IMR-90 (cell line): ENCODE measurements at regions not wholly inside any gene's neighbourhood (a gene's known extent, or its start where the extent isn't known, plus 50 kb on each side); places are given as distances from the start of the nearest gene placed in this dataset.

Source experiments
- ATAC-seq: fragments of 200-7000 bp; cut with Tn5 transposase; 2 replicates; pipeline ENCODE4 v1.9.1; 2020; ENCODE audit warnings: low read depth, mild to moderate bottlenecking, moderate library complexity
- BruUV-seq: library from RNA; stranded (reverse); fragments of 400-500 nt; replicated peaks from 2 replicates; lab custom pipeline; 2021; lab: Mats Ljungman, UMichigan
- CTCF ChIA-PET: fragments of 300-600 bp; formaldehyde crosslinking; extraction: SDS; loops from one replicate; lab custom pipeline; 2021; ENCODE audit warnings: antibody characterized with exemption; lab: Yijun Ruan, JAX
- POLR2A ChIA-PET: fragments of 300-600 bp; sonication (Branson Sonifier 250); formaldehyde crosslinking; loops from one replicate; lab custom pipeline; 2022; ENCODE audit warnings: antibody characterized with exemption; ENCODE audit not compliant: unreplicated experiment; lab: Charles Lee
- DNase-seq: peaks from one replicate; pipeline ENCODE4 v3.0.0; 2013
- H2AFZ ChIP-seq: replicated peaks from 2 replicates; pipeline ENCODE3; 2013; ENCODE audit warnings: low read length, mild to moderate bottlenecking; ENCODE audit not compliant: poor library complexity
- H2AK5ac ChIP-seq: 2 replicates; pipeline ENCODE4 v1.6.1; 2013; ENCODE audit warnings: low read depth, low read length, inconsistent platforms
- H2AK9ac ChIP-seq: replicated peaks from 2 replicates; pipeline ENCODE3; 2013; ENCODE audit warnings: mild to moderate bottlenecking, low read depth, low read length, moderate library complexity; ENCODE audit not compliant: poor library complexity
- H2BK120ac ChIP-seq: 2 replicates; pipeline ENCODE4 v1.6.1; 2013; ENCODE audit warnings: low read depth, low read length, inconsistent platforms
- H2BK15ac ChIP-seq: 3 replicates; pipeline ENCODE4 v1.6.1; 2013; ENCODE audit warnings: low read depth, low read length, inconsistent platforms
- H2BK20ac ChIP-seq: 2 replicates; pipeline ENCODE4 v1.6.1; 2013; ENCODE audit warnings: low read depth, mild to moderate bottlenecking, inconsistent platforms, low read length, moderate library complexity
- H2BK5ac ChIP-seq: 2 replicates; pipeline ENCODE4 v1.6.1; 2013; ENCODE audit warnings: mild to moderate bottlenecking, low read depth, low read length, inconsistent platforms; ENCODE audit not compliant: poor library complexity, severe bottlenecking
- H3K14ac ChIP-seq: replicated peaks from 2 replicates; pipeline ENCODE4 v1.6.1; 2013; ENCODE audit warnings: low read depth, low read length, inconsistent platforms
- H3K18ac ChIP-seq: 2 replicates; pipeline ENCODE4 v1.6.1; 2013; ENCODE audit warnings: low read depth, low read length, control low read depth
- H3K23ac ChIP-seq: 2 replicates; pipeline ENCODE4 v1.6.1; 2013; ENCODE audit warnings: low read depth, low read length, inconsistent platforms
- H3K27ac ChIP-seq: 2 replicates; pipeline ENCODE4 v1.5.1; 2013; ENCODE audit warnings: mild to moderate bottlenecking, control low read depth, low read length; ENCODE audit not compliant: insufficient read depth
- H3K27me3 ChIP-seq: 2 replicates; pipeline ENCODE4 v1.6.1; 2013; ENCODE audit warnings: low read length; ENCODE audit not compliant: control insufficient read depth, insufficient read depth
- H3K36me3 ChIP-seq: 2 replicates; pipeline ENCODE4 v1.6.1; 2013; ENCODE audit warnings: low read length, mixed read lengths; ENCODE audit not compliant: control insufficient read depth, insufficient read depth
- H3K4ac ChIP-seq: 2 replicates; pipeline ENCODE4 v1.6.1; 2013; ENCODE audit warnings: low read depth, low read length, inconsistent platforms
- H3K4me1 ChIP-seq: 2 replicates; pipeline ENCODE4 v1.6.1; 2013; ENCODE audit warnings: low read length, mixed read lengths; ENCODE audit not compliant: control insufficient read depth, insufficient read depth
- H3K4me2 ChIP-seq: 2 replicates; pipeline ENCODE4 v1.6.1; 2013; ENCODE audit warnings: low read depth, mild to moderate bottlenecking, control low read depth, low read length, moderate library complexity
- H3K4me3 ChIP-seq: 2 replicates; pipeline ENCODE4 v1.5.1; 2013; ENCODE audit warnings: low read depth, mild to moderate bottlenecking, control low read depth, low read length, moderate library complexity; ENCODE audit not compliant: insufficient read depth
- H3K56ac ChIP-seq: 2 replicates; pipeline ENCODE4 v1.6.1; 2013; ENCODE audit warnings: low read length, inconsistent platforms; ENCODE audit not compliant: insufficient read depth; ENCODE audit errors: extremely low read depth
- H3K79me1 ChIP-seq, 2 experiments: 2 replicates each; pipeline ENCODE4 v1.6.1; 2013; ENCODE audit warnings: low read length in 2 of 2, inconsistent platforms in 1 of 2, low read depth in 1 of 2
- H3K9ac ChIP-seq: 2 replicates; pipeline ENCODE4 v1.6.1; 2013; ENCODE audit warnings: low read depth, low read length, control low read depth
- H3K9me1 ChIP-seq: 2 replicates; pipeline ENCODE4 v1.6.1; 2013; ENCODE audit warnings: low read length, inconsistent platforms; ENCODE audit not compliant: insufficient read depth
- H3K9me3 ChIP-seq: 2 replicates; pipeline ENCODE4 v1.6.1; 2013; ENCODE audit warnings: low read length; ENCODE audit not compliant: control insufficient read depth, insufficient read depth
- H4K20me1 ChIP-seq: 2 replicates; pipeline ENCODE4 v1.6.1; 2013; ENCODE audit warnings: low read length, inconsistent platforms; ENCODE audit not compliant: insufficient read depth
- H4K5ac ChIP-seq: 2 replicates; pipeline ENCODE4 v1.6.1; 2013; ENCODE audit warnings: mild to moderate bottlenecking, low read depth, low read length, control low read depth
- H4K8ac ChIP-seq, 2 experiments: 2 replicates each; pipeline ENCODE4 v1.6.1; 2013; ENCODE audit warnings: low read depth in 2 of 2, low read length in 2 of 2, control low read depth in 1 of 2, inconsistent platforms in 1 of 2
- H4K91ac ChIP-seq: 2 replicates; pipeline ENCODE4 v1.6.1; 2013; ENCODE audit warnings: low read depth, low read length, inconsistent platforms; ENCODE audit not compliant: insufficient read depth
- BHLHE40 ChIP-seq: fragments of 150-350 bp; IDR thresholded peaks from 2 replicates; pipeline ENCODE4 v1.6.1; 2016; ENCODE audit warnings: mild to moderate bottlenecking, low read depth, low read length
- CHD1 ChIP-seq: IDR thresholded peaks from 2 replicates; pipeline ENCODE4 v1.6.1; 2012; ENCODE audit warnings: low read depth, low read length, improper control_type of control experiment
- FOS ChIP-seq: fragments of 150-350 bp; IDR thresholded peaks from 2 replicates; pipeline ENCODE4 v1.6.1; 2016; ENCODE audit warnings: low read depth, low read length
- MAFK ChIP-seq: IDR thresholded peaks from 2 replicates; pipeline ENCODE4 v1.6.1; 2012; ENCODE audit warnings: low read depth, low read length, improper control_type of control experiment
- MXI1 ChIP-seq: IDR thresholded peaks from 2 replicates; pipeline ENCODE4 v1.6.1; 2012; ENCODE audit warnings: low read depth, mild to moderate bottlenecking, low read length, moderate library complexity, borderline replicate concordance
- NFE2L2 ChIP-seq: fragments of 150-350 bp; IDR thresholded peaks from 2 replicates; pipeline ENCODE4 v1.6.1; 2016; ENCODE audit warnings: low read depth, mild to moderate bottlenecking, low read length
- RAD21 ChIP-seq: IDR thresholded peaks from 2 replicates; pipeline ENCODE4 v1.6.1; 2012; ENCODE audit warnings: low read length, improper control_type of control experiment
- RCOR1 ChIP-seq: IDR thresholded peaks from 2 replicates; pipeline ENCODE4 v1.6.1; 2012; ENCODE audit warnings: mild to moderate bottlenecking, low read length, improper control_type of control experiment; ENCODE audit not compliant: insufficient replicate concordance
- WGBS, 2 experiments: methylation state at CpG; one replicate each; pipeline versions ENCODE4 v1.1.5 to v1.1.7; 2013; ENCODE audit warnings: missing lambda C conversion rate in 2 of 2; ENCODE audit not compliant: insufficient read length in 1 of 2; ENCODE audit errors: extremely low coverage in 2 of 2; 5-methylcytosine and 5-hydroxymethylcytosine counted together
- dilution Hi-C: fragments of 300-500 bp; cut with HindIII; formaldehyde crosslinking; loops from one replicate; pipeline ENCODE4 v1.14.3; 2018; ENCODE audit warnings: low sequenced_read_pairs; ENCODE audit not compliant: unreplicated experiment
- in situ Hi-C: fragments of 300-500 bp; cut with MboI; formaldehyde crosslinking; loops from 3 replicates; pipeline ENCODE4 v1.14.3; 2019; ENCODE audit warnings: low sequenced_read_pairs, inconsistent platforms, mixed read lengths
- intact Hi-C: fragments of 100-400 bp; cut with micrococcal nuclease; formaldehyde crosslinking; loops from 2 replicates; pipeline ENCODE4 v1.10.0; 2022
- TF ChIP-seq, protein P1 (sequence below): fragments of 150-350 bp; IDR thresholded peaks from 2 replicates; pipeline ENCODE4 v1.6.1; 2016; ENCODE audit warnings: low read depth, mild to moderate bottlenecking, low read length, moderate library complexity, borderline replicate concordance

DNA sequence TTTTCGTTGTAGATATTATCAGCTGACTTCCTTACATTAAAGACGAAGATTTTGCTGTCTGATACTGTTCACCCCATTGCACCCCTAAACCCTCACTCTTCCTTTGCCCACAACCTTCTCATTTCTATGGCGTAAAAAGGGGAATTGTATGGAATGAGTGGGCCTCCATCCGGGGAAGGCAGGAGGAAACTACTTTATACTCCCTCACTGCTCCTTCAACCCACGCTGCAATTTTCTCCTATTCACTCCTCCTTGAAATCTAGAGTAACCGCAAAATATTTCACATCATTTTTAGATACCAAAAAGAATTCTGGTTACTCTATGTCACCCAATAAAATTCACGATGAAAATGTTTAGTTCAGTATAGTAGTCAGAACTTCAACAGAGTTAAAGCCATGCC is 330.8 kb downstream of the DIRAS2 start:
- ATAC-seq: no peak
- H2AK5ac ChIP-seq: no peak overlapping the region
- no peaks in the 10 kb centered on the region for H3K79me1 ChIP-seq
- no peak overlapping the region for H3K27ac ChIP-seq
- no peak overlapping the region for H2BK120ac ChIP-seq
- H3K27me3 ChIP-seq: no peaks in the 10 kb centered on the region
- H3K4ac ChIP-seq: no peak overlapping the region
- no peak overlapping the region for H4K8ac ChIP-seq
- H3K4me1 ChIP-seq: no peaks in the 10 kb centered on the region
- no peak overlapping the region for H3K4me3 ChIP-seq
- H3K23ac ChIP-seq: no peak overlapping the region
- H4K5ac ChIP-seq: no peak overlapping the region
- H3K9ac ChIP-seq: no peak overlapping the region
- H4K91ac ChIP-seq: no peak overlapping the region
- BruUV-seq: no TSS peak
- H2AK9ac ChIP-seq: no peak overlapping the region
- no peak for DNase-seq
- intact Hi-C loops (no loop called here), in situ Hi-C loops (no loop called here), dilution Hi-C loops (no loop called here)
- H3K14ac ChIP-seq: no peak overlapping the region
- CTCF ChIA-PET: no interaction called here
- no peaks in the 10 kb centered on the region for H3K9me3 ChIP-seq
- no peak overlapping the region for H2BK15ac ChIP-seq
- H2AFZ ChIP-seq: no peak overlapping the region
- H2BK20ac ChIP-seq: no peak overlapping the region
- no peaks in the 10 kb centered on the region for H3K36me3 ChIP-seq
- no CpG with 5 or more reads among the region's 7 CpGs for WGBS, 2 experiments
- H3K9me1 ChIP-seq: no peaks in the 10 kb centered on the region
- H3K18ac ChIP-seq: no peak overlapping the region
- H4K20me1 ChIP-seq: no peaks in the 10 kb centered on the region
- no peak overlapping the region for H3K4me2 ChIP-seq
- no peak overlapping the region for H2BK5ac ChIP-seq
- TF ChIP-seq MXI1 (no peak), BHLHE40 (no peak), RAD21 (no peak), RCOR1 (no peak), NFE2L2 (no peak), FOS (no peak), CHD1 (no peak), MAFK (no peak)
- TF ChIP-seq, protein P1, sequence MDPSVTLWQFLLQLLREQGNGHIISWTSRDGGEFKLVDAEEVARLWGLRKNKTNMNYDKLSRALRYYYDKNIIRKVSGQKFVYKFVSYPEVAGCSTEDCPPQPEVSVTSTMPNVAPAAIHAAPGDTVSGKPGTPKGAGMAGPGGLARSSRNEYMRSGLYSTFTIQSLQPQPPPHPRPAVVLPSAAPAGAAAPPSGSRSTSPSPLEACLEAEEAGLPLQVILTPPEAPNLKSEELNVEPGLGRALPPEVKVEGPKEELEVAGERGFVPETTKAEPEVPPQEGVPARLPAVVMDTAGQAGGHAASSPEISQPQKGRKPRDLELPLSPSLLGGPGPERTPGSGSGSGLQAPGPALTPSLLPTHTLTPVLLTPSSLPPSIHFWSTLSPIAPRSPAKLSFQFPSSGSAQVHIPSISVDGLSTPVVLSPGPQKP: no peak
- H3K56ac ChIP-seq: no peak overlapping the region
- POLR2A ChIA-PET: no interaction called here
